ENCODE measurements at regions not wholly inside any gene's neighbourhood (a gene's known extent, or its start where the extent isn't known, plus 50 kb on each side); places are given as distances from the start of the nearest gene placed in this dataset. TPM values are rescaled to one million over a fixed set of nuclear protein-coding genes. Genes with fewer than 3 reads are reported as not detected.

Small RNA genes lying in the stretch of these regions (small RNA-seq; reads per million reads assigned to genes)
- gene AC092447.9 (not detected), gene RNU6-1052P (not detected), gene RNU6-1335P (not detected), gene SEPT14P24 (not detected)

Data from OCI-LY7 (cell line).